Suprapubic skin (tissue), 3 donors: ENCODE measurements at regions not wholly inside any gene's neighbourhood (a gene's known extent, or its start where the extent isn't known, plus 50 kb on each side); places are given as distances from the start of the nearest gene placed in this dataset.

Experiments
- EP300 ChIP-seq: sonication (generic); formaldehyde crosslinking; IDR thresholded peaks from one replicate; pipeline ENCODE4 v1.6.1; 2017; ENCODE audit warnings: antibody characterized with exemption
- POLR2A ChIP-seq, 2 donors: fragments of 450-650 bp; IDR thresholded peaks; one replicate each; pipeline ENCODE4 v1.6.1; 2017; ENCODE audit warnings: antibody characterized with exemption in 2 of 2, mild to moderate bottlenecking in 2 of 2, moderate library complexity in 2 of 2
- TF ChIP-seq, protein P1 (sequence below), 2 donors: fragments of 200-600 bp in 1 of 2; fragments of 450-650 bp in 1 of 2; sonication (generic) in 1 of 2; IDR thresholded peaks; one replicate each; pipeline ENCODE4 v1.5.1; 2016 to 2019; ENCODE audit warnings: antibody characterized with exemption in 2 of 2, mild to moderate bottlenecking in 1 of 2, moderate library complexity in 1 of 2

DNA sequence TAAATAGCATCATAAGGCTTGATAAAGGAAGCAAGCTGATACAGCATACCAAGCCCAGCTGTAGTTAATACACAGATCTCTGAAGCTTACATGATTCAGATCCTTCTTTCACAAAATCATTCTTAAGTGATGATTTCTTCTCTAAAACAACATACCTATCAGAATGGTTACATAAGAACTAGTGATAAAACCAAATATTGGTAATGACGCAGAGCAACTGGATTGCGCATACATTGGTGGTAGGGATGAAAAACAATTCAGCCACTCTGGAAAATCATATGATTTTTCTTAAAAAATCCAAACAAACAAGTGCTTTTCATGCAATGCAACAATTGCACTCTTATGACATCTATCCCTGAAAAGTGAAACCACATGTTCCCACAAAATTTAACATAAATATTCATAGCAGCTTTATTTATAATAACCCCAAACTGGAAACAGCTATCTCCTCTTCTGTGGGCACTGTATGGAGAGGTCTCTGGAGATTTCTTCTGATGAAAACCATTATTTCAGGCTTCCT lies 153.6 kb upstream of the DSEL start:
- TF ChIP-seq, protein P1, sequence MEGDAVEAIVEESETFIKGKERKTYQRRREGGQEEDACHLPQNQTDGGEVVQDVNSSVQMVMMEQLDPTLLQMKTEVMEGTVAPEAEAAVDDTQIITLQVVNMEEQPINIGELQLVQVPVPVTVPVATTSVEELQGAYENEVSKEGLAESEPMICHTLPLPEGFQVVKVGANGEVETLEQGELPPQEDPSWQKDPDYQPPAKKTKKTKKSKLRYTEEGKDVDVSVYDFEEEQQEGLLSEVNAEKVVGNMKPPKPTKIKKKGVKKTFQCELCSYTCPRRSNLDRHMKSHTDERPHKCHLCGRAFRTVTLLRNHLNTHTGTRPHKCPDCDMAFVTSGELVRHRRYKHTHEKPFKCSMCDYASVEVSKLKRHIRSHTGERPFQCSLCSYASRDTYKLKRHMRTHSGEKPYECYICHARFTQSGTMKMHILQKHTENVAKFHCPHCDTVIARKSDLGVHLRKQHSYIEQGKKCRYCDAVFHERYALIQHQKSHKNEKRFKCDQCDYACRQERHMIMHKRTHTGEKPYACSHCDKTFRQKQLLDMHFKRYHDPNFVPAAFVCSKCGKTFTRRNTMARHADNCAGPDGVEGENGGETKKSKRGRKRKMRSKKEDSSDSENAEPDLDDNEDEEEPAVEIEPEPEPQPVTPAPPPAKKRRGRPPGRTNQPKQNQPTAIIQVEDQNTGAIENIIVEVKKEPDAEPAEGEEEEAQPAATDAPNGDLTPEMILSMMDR (IDR thresholded peaks at IDR 0.05): no peak
- TF ChIP-seq POLR2A (IDR thresholded peaks at IDR 0.05) (no peak), EP300 (no peak)
